GM12872 (cell line): ENCODE measurements at regions not wholly inside any gene's neighbourhood (a gene's known extent, or its start where the extent isn't known, plus 50 kb on each side); places are given as distances from the start of the nearest gene placed in this dataset.

Experiments used
- TF ChIP-seq, protein P1 (sequence below): IDR thresholded peaks from 3 replicates; pipeline ENCODE4 v1.5.1; 2011; ENCODE audit warnings: low read depth, mild to moderate bottlenecking, low read length, moderate library complexity; ENCODE audit not compliant: insufficient read depth

DNA sequence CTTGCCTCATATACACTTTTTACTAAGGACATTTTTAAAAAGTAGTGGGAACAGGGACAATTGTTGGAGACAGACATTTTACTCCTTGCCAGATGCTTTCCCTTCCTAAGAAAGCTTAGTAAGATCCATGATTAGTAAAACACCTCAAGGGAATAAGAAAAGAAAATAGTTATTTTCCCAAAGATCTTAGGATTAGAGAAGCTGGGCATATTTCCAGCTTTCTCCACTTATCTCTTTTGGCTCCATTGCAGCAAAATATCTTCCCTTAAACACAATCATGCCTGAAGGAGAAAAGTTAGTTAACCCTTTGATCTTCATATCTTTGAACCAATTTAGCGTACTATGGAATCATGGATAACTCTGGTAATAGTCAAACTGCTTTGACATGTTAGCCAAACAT is 257.9 kb downstream of the PCDH18 start:
- TF ChIP-seq, protein P1, sequence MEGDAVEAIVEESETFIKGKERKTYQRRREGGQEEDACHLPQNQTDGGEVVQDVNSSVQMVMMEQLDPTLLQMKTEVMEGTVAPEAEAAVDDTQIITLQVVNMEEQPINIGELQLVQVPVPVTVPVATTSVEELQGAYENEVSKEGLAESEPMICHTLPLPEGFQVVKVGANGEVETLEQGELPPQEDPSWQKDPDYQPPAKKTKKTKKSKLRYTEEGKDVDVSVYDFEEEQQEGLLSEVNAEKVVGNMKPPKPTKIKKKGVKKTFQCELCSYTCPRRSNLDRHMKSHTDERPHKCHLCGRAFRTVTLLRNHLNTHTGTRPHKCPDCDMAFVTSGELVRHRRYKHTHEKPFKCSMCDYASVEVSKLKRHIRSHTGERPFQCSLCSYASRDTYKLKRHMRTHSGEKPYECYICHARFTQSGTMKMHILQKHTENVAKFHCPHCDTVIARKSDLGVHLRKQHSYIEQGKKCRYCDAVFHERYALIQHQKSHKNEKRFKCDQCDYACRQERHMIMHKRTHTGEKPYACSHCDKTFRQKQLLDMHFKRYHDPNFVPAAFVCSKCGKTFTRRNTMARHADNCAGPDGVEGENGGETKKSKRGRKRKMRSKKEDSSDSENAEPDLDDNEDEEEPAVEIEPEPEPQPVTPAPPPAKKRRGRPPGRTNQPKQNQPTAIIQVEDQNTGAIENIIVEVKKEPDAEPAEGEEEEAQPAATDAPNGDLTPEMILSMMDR = no peak

DNA sequence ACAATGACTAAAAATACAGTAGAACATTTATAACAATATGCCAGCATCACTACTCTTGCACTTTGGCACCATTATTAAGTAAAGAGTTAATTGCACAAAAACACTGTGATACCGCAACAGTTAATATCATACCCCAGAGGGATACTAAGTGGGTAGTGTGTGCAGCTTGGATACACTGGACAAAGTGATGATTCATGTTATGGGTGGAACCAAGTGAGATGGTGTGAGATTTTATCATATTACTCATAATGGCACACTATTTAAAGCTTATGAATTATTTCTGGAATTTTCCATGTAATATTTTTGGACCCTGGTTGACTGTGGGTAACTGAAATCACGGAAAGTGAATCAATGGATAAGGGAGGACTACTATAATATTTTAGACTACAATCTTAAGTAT is 265.3 kb downstream of the PCDH18 start:
- TF ChIP-seq, protein P1 = no peak

DNA sequence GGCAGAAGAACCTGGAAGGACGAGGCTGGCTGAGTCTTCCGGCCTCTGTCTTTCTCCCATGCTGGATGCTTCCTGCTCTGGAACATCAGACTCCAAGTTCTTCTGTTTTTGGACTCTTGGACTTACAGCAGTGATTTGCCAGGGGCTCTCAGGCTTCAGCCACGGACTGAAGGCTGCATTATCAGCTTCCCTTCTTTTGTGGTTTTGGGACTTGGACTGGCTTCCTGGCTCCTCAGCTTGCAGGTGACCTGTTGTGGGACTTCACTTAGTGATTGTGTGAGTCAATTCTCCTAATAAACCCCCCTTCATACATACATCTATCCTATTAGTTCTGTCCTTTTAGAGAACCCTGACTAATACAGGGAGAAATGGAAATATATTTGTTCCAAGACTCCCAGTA is 265.8 kb downstream of the PCDH18 start:
- TF ChIP-seq, protein P1 = no peak

DNA sequence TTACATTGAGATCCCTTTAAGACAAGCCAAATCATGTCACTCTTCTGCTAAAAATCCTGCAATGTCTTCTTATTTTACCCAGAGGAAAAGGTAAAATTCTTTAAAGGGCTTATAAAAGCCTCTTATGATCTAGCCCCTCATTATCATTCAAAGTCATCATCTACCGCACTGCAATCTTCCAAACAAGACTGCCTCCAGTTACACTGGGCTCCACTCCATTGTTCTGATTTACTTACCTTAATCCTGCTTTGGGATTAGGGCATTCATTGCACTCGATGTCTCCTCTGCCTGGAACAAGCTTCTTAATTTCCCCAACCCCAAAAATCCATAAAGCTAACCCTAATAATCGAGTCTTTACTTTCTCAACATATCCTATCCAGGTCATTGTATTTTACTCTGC is 269.1 kb downstream of the PCDH18 start:
- TF ChIP-seq, protein P1 = no peak

DNA sequence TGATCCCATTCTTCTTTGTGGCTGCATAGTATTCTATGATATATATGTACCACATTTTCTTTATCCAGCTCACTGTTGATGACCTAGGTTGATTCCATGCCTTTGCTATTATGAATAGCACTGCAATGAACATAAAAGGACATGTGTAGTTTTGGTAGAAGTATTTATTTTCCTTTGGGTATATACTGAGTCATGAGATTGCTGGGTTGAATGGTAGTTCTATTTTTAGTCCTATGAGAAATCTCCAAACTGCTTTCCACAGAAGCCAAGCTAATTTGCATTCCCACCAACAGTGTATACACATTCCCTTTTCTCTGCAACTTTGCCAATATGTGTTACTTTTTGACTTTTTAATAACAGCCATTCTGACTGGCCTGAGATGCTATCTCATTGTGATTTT is 278.3 kb downstream of the PCDH18 start:
- TF ChIP-seq, protein P1 = no peak

DNA sequence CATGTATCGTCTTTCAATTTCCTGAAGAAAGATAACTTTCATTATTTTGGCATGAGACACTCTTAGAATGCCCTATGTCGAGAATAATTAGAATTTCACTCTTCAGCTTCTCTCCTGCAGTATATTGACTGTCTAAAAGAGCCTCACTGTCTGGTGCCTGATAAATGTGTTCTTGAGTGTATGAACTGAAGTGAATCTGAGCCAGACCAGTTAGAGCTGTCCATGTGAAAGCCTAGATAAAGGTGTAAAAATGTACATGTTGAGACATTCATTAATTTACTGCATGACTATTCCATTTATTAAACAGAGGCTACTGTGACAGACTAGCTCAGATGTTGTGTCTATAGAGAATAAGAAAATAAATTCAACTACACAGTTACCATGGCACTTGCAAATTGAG is 283.2 kb downstream of the PCDH18 start:
- TF ChIP-seq, protein P1 = no peak

DNA sequence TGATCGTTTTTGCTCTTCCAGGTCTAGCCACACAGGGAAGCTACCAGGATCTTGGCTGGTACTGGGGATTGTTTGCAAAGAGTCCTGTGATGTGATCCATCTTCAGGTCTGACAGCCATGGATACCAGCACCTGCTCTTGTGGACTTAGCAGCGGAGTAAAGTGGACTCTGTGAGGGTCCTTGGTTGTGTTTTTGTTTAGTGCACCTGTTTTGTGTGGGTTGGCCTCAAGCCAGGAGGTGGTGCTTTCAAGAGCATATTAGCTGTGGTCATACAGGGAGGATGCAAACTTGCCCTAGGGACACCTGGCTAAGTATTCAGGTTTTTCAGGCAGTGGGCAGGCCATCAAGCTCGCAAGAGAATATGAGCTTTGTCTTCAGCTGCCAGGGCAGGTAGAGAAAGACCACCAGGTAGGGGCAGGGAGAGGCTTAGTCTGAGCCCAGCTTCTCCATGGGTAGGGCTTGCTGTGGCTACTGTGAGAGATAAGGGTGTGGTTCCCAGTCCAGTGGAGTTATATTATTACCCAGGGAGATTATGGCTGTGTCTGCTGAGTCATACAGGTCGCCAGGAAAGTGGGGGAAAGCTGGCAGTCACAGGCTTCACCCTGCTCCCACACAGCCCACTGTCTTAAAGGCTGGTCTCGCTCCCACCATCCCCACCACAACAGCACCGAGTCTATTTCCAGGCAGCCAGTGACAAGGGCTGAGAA is 293.7 kb downstream of the PCDH18 start:
- TF ChIP-seq, protein P1 = no peak

DNA sequence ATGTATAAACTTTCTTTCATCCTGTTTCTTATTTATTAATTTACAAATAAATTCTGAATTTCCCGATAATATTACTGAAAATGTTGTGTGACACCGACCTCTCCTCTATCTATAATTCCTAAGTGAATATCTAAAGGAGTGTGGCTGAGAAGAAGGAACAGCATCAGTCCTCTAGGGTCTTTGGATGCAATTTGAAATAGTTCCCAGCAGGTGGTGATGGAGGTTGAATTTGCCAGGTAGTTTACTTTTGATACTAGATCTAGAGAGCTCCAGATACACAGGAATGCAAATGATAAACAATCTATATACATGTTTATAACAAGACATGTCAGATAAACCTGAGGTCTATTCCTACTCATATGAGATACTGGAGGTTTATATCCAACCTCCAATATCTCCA is 305.4 kb downstream of the PCDH18 start:
- TF ChIP-seq, protein P1 = no peak
